Testis (tissue), 2 donors: ENCODE measurements at regions not wholly inside any gene's neighbourhood (a gene's known extent, or its start where the extent isn't known, plus 50 kb on each side); places are given as distances from the start of the nearest gene placed in this dataset.

ENCODE experiments used
- POLR2A ChIP-seq: fragments of 450-650 bp; IDR thresholded peaks from one replicate; pipeline ENCODE4 v1.6.1; 2017; ENCODE audit warnings: antibody characterized with exemption, mild to moderate bottlenecking, moderate library complexity
- TF ChIP-seq, protein P1 (sequence below), 3 experiments: fragments of 450-650 bp in 2 of 3; fragments of 200-600 bp in 1 of 3; sonication (generic) in 1 of 3; IDR thresholded peaks; one replicate each; pipeline ENCODE4 v1.5.1; 2016 to 2019; ENCODE audit warnings: antibody characterized with exemption in 3 of 3, mild to moderate bottlenecking in 2 of 3, moderate library complexity in 1 of 3

- TF ChIP-seq, protein P1, sequence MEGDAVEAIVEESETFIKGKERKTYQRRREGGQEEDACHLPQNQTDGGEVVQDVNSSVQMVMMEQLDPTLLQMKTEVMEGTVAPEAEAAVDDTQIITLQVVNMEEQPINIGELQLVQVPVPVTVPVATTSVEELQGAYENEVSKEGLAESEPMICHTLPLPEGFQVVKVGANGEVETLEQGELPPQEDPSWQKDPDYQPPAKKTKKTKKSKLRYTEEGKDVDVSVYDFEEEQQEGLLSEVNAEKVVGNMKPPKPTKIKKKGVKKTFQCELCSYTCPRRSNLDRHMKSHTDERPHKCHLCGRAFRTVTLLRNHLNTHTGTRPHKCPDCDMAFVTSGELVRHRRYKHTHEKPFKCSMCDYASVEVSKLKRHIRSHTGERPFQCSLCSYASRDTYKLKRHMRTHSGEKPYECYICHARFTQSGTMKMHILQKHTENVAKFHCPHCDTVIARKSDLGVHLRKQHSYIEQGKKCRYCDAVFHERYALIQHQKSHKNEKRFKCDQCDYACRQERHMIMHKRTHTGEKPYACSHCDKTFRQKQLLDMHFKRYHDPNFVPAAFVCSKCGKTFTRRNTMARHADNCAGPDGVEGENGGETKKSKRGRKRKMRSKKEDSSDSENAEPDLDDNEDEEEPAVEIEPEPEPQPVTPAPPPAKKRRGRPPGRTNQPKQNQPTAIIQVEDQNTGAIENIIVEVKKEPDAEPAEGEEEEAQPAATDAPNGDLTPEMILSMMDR (IDR thresholded peaks at IDR 0.05) = no peak
- no peak for TF ChIP-seq POLR2A
These were observed 577.4 kb downstream of the DSC3 start for GRCh38 chr18:30465096-30465495.
